Vagina (tissue), 2 donors: ENCODE measurements at regions not wholly inside any gene's neighbourhood (a gene's known extent, or its start where the extent isn't known, plus 50 kb on each side); places are given as distances from the start of the nearest gene placed in this dataset.
"Not testable (repeated sequence)": the region's sequence is repeated elsewhere in the genome, so short reads cannot be mapped to it uniquely, and the experiment has no call there.

Experiments
- DNase-seq, 2 donors: peaks; one replicate each; pipeline ENCODE4 v3.0.0-alpha.2; 2017; ENCODE audit errors: extremely low spot score in 2 of 2
- H3K27ac ChIP-seq: fragments of 200-600 bp; sonication (generic); one replicate; pipeline ENCODE4 v1.5.1; 2019
- H3K27me3 ChIP-seq: fragments of 200-600 bp; sonication (generic); one replicate; pipeline ENCODE4 v1.5.1; 2019
- H3K36me3 ChIP-seq, 2 donors: fragments of 200-600 bp; sonication (generic); one replicate each; pipeline ENCODE4 v1.5.1; 2017 to 2019
- H3K4me1 ChIP-seq: fragments of 200-600 bp; sonication (generic); one replicate; pipeline ENCODE4 v1.5.1; 2019
- H3K4me3 ChIP-seq, 2 donors: fragments of 200-600 bp; sonication (generic); 1 replicate in 1 of 2; 2 replicates in 1 of 2; pipeline ENCODE4 v1.5.1; 2016 to 2019
- H3K9me3 ChIP-seq: fragments of 200-600 bp; sonication (generic); one replicate; pipeline ENCODE4 v1.5.1; 2019
- CTCF ChIP-seq, 3 experiments: fragments of 450-650 bp in 2 of 3; fragments of 200-600 bp in 1 of 3; sonication (generic) in 1 of 3; IDR thresholded peaks; one replicate each; pipeline ENCODE4 v1.5.1; 2017 to 2019; ENCODE audit warnings: antibody characterized with exemption in 3 of 3, mild to moderate bottlenecking in 2 of 3, moderate library complexity in 2 of 3
- POLR2A ChIP-seq, 2 donors: fragments of 450-650 bp; IDR thresholded peaks; one replicate each; pipeline ENCODE4 v1.6.1; 2017; ENCODE audit warnings: antibody characterized with exemption in 2 of 2, mild to moderate bottlenecking in 2 of 2, moderate library complexity in 2 of 2
- POLR2AphosphoS5 ChIP-seq, 2 donors: sonication (generic); formaldehyde crosslinking; IDR thresholded peaks; one replicate each; pipeline ENCODE4 v1.9.0; 2017; ENCODE audit warnings: antibody characterized with exemption in 2 of 2, mild to moderate bottlenecking in 2 of 2, low read depth in 1 of 2; ENCODE audit not compliant: insufficient read depth in 1 of 2
- intact Hi-C: fragments of 100-400 bp; cut with DNase I; formaldehyde crosslinking; loops from one replicate; pipeline ENCODE4 v1.15.1; 2023

DNA sequence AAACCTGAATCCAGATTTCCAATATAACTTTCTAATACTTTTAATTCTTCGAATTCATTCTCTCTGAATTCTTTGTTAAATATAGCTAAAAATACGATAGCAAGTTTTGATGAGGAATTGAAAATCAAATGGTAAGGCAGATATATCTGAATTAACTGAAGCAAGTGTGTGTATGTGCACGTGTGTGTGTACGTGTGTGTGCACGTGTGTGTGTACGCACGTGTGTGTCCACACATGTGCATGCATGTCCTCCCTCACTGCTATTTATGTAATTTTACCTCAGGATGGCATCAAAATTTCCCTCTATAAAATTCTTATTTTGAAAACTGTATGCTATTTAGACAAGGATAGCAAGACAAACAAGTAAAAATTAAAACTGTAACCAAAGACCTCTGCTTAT lies 961.3 kb upstream of the CNTN5 start:
- intact Hi-C loops = no loop called here
- H3K4me1 ChIP-seq = no peaks in the 10 kb centered on the region
- TF ChIP-seq POLR2AphosphoS5 (IDR thresholded peaks at IDR 0.05; ENCODE audit: insufficient read depth in 1 of 2, low read depth in 1 of 2) = no peak
- TF ChIP-seq POLR2A (IDR thresholded peaks at IDR 0.05) = no peak
- TF ChIP-seq CTCF (IDR thresholded peaks at IDR 0.05) = no peak
- no peak for DNase-seq
- H3K36me3 ChIP-seq = no peaks in the 10 kb centered on the region
- H3K27ac ChIP-seq = no peak overlapping the region
- no peaks in the 10 kb centered on the region for H3K27me3 ChIP-seq
- no peak overlapping the region for H3K4me3 ChIP-seq
- no peaks in the 10 kb centered on the region for H3K9me3 ChIP-seq

DNA sequence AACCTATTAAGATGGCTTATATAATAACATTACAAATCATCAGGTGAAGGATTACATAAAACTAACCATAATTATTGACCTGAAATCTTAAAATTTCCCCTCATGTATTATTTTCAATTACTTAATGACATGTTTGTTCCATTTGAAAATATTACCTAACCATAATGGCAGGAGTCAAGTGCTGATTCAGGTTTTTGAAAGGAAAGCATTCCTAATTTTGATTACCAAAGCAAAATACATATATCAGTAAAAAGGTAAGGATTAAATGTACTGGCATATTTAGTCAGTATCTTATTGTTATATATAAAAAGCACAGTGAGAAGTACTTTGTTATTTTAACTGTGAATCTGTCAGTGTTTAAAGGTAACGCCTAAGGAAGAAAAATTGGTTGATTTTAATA lies 960.0 kb upstream of the CNTN5 start:
- TF ChIP-seq CTCF (IDR thresholded peaks at IDR 0.05) (no peak), POLR2AphosphoS5 (IDR thresholded peaks at IDR 0.05; ENCODE audit: insufficient read depth in 1 of 2, low read depth in 1 of 2) (no peak)
- H3K27ac ChIP-seq = no peak overlapping the region
- no peak overlapping the region for H3K4me3 ChIP-seq
- intact Hi-C loops = no loop called here
- H3K9me3 ChIP-seq = no peaks in the 10 kb centered on the region
- no peaks in the 10 kb centered on the region for H3K4me1 ChIP-seq
- H3K27me3 ChIP-seq = no peaks in the 10 kb centered on the region
- DNase-seq = no peak
- H3K36me3 ChIP-seq = no peaks in the 10 kb centered on the region

DNA sequence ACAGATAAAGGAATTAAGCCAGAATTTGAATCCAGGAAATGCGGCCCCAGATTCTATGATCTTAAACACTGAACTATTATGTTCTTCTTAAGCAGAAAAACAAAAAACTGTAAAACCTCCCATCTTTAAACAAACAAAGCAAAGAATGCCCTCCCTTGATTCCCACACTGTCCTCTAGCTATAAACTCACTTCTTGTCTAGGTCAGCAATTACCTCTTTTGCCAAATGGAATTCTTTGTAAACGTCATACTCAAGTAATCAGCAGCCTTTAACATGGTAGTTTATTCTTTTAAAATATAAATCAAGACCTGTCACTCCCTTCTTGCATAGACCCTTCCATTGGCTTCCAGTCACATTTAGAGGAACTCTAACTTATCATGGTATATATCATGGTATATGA lies 958.9 kb upstream of the CNTN5 start:
- DNase-seq = no peak
- H3K36me3 ChIP-seq = no peaks in the 10 kb centered on the region
- H3K4me1 ChIP-seq = no peaks in the 10 kb centered on the region
- H3K9me3 ChIP-seq = no peaks in the 10 kb centered on the region
- intact Hi-C loops = no loop called here
- no peak overlapping the region for H3K4me3 ChIP-seq
- no peak overlapping the region for H3K27ac ChIP-seq
- TF ChIP-seq CTCF (IDR thresholded peaks at IDR 0.05) = no peak
- TF ChIP-seq POLR2AphosphoS5 (IDR thresholded peaks at IDR 0.05; ENCODE audit: insufficient read depth in 1 of 2, low read depth in 1 of 2) = no peak
- TF ChIP-seq POLR2A (IDR thresholded peaks at IDR 0.05) = no peak
- no peaks in the 10 kb centered on the region for H3K27me3 ChIP-seq

- H3K27me3 ChIP-seq = no peaks in the 10 kb centered on the region
- DNase-seq = no peak
- H3K4me3 ChIP-seq = no peak overlapping the region
- no peaks in the 10 kb centered on the region for H3K4me1 ChIP-seq
- H3K27ac ChIP-seq = no peak overlapping the region
- no peaks in the 10 kb centered on the region for H3K36me3 ChIP-seq
- intact Hi-C loops = no loop called here
- TF ChIP-seq POLR2A (IDR thresholded peaks at IDR 0.05) = no peak
- no peak for TF ChIP-seq CTCF (IDR thresholded peaks at IDR 0.05)
- TF ChIP-seq POLR2AphosphoS5 (IDR thresholded peaks at IDR 0.05; ENCODE audit: insufficient read depth in 1 of 2, low read depth in 1 of 2) = no peak
- H3K9me3 ChIP-seq = no peaks in the 10 kb centered on the region
Observed at GRCh38 chr11:98062714-98063113, 958.0 kb upstream of the CNTN5 start.

GRCh38 chr11:98068251-98068650 lies 952.5 kb upstream of the CNTN5 start:
- no peak overlapping the region for H3K27ac ChIP-seq
- no peaks in the 10 kb centered on the region for H3K36me3 ChIP-seq
- H3K4me3 ChIP-seq = no peak overlapping the region
- TF ChIP-seq POLR2AphosphoS5 (IDR thresholded peaks at IDR 0.05; ENCODE audit: insufficient read depth in 1 of 2, low read depth in 1 of 2) = no peak
- TF ChIP-seq POLR2A (IDR thresholded peaks at IDR 0.05) = no peak
- no peak for TF ChIP-seq CTCF (IDR thresholded peaks at IDR 0.05)
- no peaks in the 10 kb centered on the region for H3K9me3 ChIP-seq
- no peaks in the 10 kb centered on the region for H3K4me1 ChIP-seq
- no peak for DNase-seq
- intact Hi-C loops = no loop called here
- H3K27me3 ChIP-seq = no peaks in the 10 kb centered on the region

GRCh38 chr11:98069147-98069546 lies 951.6 kb upstream of the CNTN5 start:
- intact Hi-C loops, H3K27me3 ChIP-seq, H3K36me3 ChIP-seq, H3K9me3 ChIP-seq, DNase-seq, H3K4me1 ChIP-seq, H3K27ac ChIP-seq, H3K4me3 ChIP-seq: not testable (repeated sequence)
